WTC11 (cell line): ENCODE measurements at regions not wholly inside any gene's neighbourhood (a gene's known extent, or its start where the extent isn't known, plus 50 kb on each side); places are given as distances from the start of the nearest gene placed in this dataset.

Source experiments
- ATAC-seq: fragments of 200-7000 bp; cut with Tn5 transposase; 2 replicates; pipeline ENCODE4 v1.10.0; 2021; ENCODE audit warnings: mild to moderate bottlenecking, moderate library complexity
- CTCF ChIA-PET: fragments of 300-600 bp; sonication (Branson Sonifier 250); formaldehyde crosslinking; loops from one replicate; lab custom pipeline; 2021; ENCODE audit warnings: antibody characterized with exemption; lab: Charles Lee
- POLR2A ChIA-PET: fragments of 350-600 bp; sonication (Branson Sonifier 250); formaldehyde crosslinking; loops from one replicate; lab custom pipeline; 2021; ENCODE audit warnings: antibody characterized with exemption; lab: Charles Lee
- DNase-seq: peaks from one replicate; pipeline ENCODE4 v3.0.0; 2021; ENCODE audit warnings: low spot score
- H3K27ac Mint-ChIP-seq: 2 replicates; pipeline ENCODE4 v1.8.0; 2021; ENCODE audit warnings: mixed read lengths
- H3K27me3 Mint-ChIP-seq: 2 replicates; pipeline ENCODE4 v1.8.0; 2021; ENCODE audit warnings: low read depth, mild to moderate bottlenecking, moderate library complexity, mixed read lengths
- H3K36me3 Mint-ChIP-seq: 2 replicates; pipeline ENCODE4 v1.8.0; 2021; ENCODE audit warnings: mixed read lengths
- H3K4me1 Mint-ChIP-seq: 2 replicates; pipeline ENCODE4 v1.8.0; 2022; ENCODE audit warnings: mixed read lengths
- H3K4me3 Mint-ChIP-seq: 2 replicates; pipeline ENCODE4 v1.8.0; 2021; ENCODE audit warnings: mild to moderate bottlenecking, moderate library complexity, mixed read lengths
- H3K9me3 Mint-ChIP-seq: 2 replicates; pipeline ENCODE4 v1.8.0; 2021; ENCODE audit warnings: mixed read lengths
- AFF4 ChIP-seq: sonication (generic); formaldehyde crosslinking; IDR thresholded peaks from 2 replicates; pipeline ENCODE4 v1.8.1; 2023; ENCODE audit warnings: mild to moderate bottlenecking, missing genetic modification reagents, borderline replicate concordance
- ATF3 ChIP-seq: sonication (generic); formaldehyde crosslinking; conservative IDR thresholded peaks from 2 replicates; pipeline ENCODE4 v1.8.1; 2022; ENCODE audit warnings: mild to moderate bottlenecking, missing genetic modification reagents
- CDX4 ChIP-seq: fragments of 250-450 bp; sonication (Bioruptor Pico); IDR thresholded peaks from 2 replicates; pipeline ENCODE4 v1.9.0; 2021; ENCODE audit warnings: moderate library complexity, mild to moderate bottlenecking, inconsistent platforms, borderline replicate concordance
- CTCF ChIP-seq: fragments of 200-600 bp; IDR thresholded peaks from 2 replicates; pipeline ENCODE4 v1.8.0; 2022; ENCODE audit warnings: antibody characterized with exemption
- E2F1 ChIP-seq: sonication (generic); formaldehyde crosslinking; IDR thresholded peaks from 2 replicates; pipeline ENCODE4 v1.8.0; 2022; ENCODE audit warnings: mild to moderate bottlenecking, missing genetic modification reagents
- FOXP1 ChIP-seq: sonication (generic); formaldehyde crosslinking; IDR thresholded peaks from 2 replicates; pipeline ENCODE4 v1.8.0; 2022; ENCODE audit warnings: missing genetic modification reagents, mild to moderate bottlenecking, moderate library complexity, borderline replicate concordance
- NFATC4 ChIP-seq: fragments of 250-450 bp; sonication (Bioruptor Pico); IDR thresholded peaks from 2 replicates; pipeline ENCODE4 v1.9.0; 2021; ENCODE audit warnings: mild to moderate bottlenecking
- NFE2L1 ChIP-seq: sonication (generic); formaldehyde crosslinking; IDR thresholded peaks from 2 replicates; pipeline ENCODE4 v1.8.1; 2023; ENCODE audit warnings: missing genetic modification reagents
- NFYB ChIP-seq: sonication (generic); formaldehyde crosslinking; conservative IDR thresholded peaks from 2 replicates; pipeline ENCODE4 v1.8.0; 2022; ENCODE audit warnings: low read depth, missing genetic modification reagents
- NR2C2 ChIP-seq: sonication (generic); formaldehyde crosslinking; IDR thresholded peaks from 2 replicates; pipeline ENCODE4 v1.8.0; 2022; ENCODE audit warnings: mild to moderate bottlenecking, missing genetic modification reagents
- PRDM15 ChIP-seq: sonication (generic); formaldehyde crosslinking; IDR thresholded peaks from 2 replicates; pipeline ENCODE4 v1.8.0; 2022; ENCODE audit warnings: missing genetic modification reagents
- PRRX2 ChIP-seq: fragments of 250-450 bp; sonication (Bioruptor Pico); IDR thresholded peaks from 2 replicates; pipeline ENCODE4 v1.8.0; 2021; ENCODE audit warnings: mild to moderate bottlenecking
- RELA ChIP-seq: sonication (generic); formaldehyde crosslinking; IDR thresholded peaks from 2 replicates; pipeline ENCODE4 v1.8.1; 2022; ENCODE audit warnings: missing genetic modification reagents, mild to moderate bottlenecking, borderline replicate concordance
- RORB ChIP-seq: fragments of 250-450 bp; sonication (Bioruptor Pico); IDR thresholded peaks from 2 replicates; pipeline ENCODE4 v1.9.0; 2021; ENCODE audit warnings: mild to moderate bottlenecking
- SP1 ChIP-seq: sonication (generic); formaldehyde crosslinking; conservative IDR thresholded peaks from 2 replicates; pipeline ENCODE4 v1.8.1; 2022; ENCODE audit warnings: missing genetic modification reagents
- TEAD1 ChIP-seq: sonication (generic); formaldehyde crosslinking; IDR thresholded peaks from 2 replicates; pipeline ENCODE4 v1.8.0; 2022; ENCODE audit warnings: mild to moderate bottlenecking, missing genetic modification reagents
- ZNF121 ChIP-seq: sonication (generic); formaldehyde crosslinking; IDR thresholded peaks from 2 replicates; pipeline ENCODE4 v1.8.0; 2023; ENCODE audit warnings: missing genetic modification reagents
- ZNF219 ChIP-seq: sonication (generic); formaldehyde crosslinking; IDR thresholded peaks from 2 replicates; pipeline ENCODE4 v1.8.0; 2023; ENCODE audit warnings: missing genetic modification reagents, mild to moderate bottlenecking, borderline replicate concordance
- ZNF416 ChIP-seq: fragments of 250-450 bp; sonication (Bioruptor Pico); IDR thresholded peaks from 2 replicates; pipeline ENCODE4 v1.9.0; 2021; ENCODE audit warnings: mild to moderate bottlenecking, inconsistent platforms
- ZNF425 ChIP-seq: fragments of 250-450 bp; sonication (Bioruptor Pico); conservative IDR thresholded peaks from 2 replicates; pipeline ENCODE4 v1.9.0; 2021; ENCODE audit warnings: mild to moderate bottlenecking

- TF ChIP-seq PRDM15 (CRISPR knock-in tag), result no peak
- no peak for TF ChIP-seq NR2C2 (CRISPR knock-in tag)
- TF ChIP-seq CDX4 (CRISPR knock-in tag), result no peak
- TF ChIP-seq AFF4 (CRISPR knock-in tag), result no peak
- TF ChIP-seq E2F1, result no peak
- TF ChIP-seq ZNF425 (CRISPR knock-in tag), result no peak
Measured at GRCh38 chr4:66694739-66695138, 850.6 kb downstream of the CENPC start (continued).

GRCh38 chr4:66693694-66694093 is 851.6 kb downstream of the CENPC start:
- Mint-ChIP-seq H3K27me3 (no peaks in the 10 kb centered on the region), H3K4me1 (peaks cover 8% of the 10 kb centered on the region), H3K9me3 (peaks cover 7% of the 10 kb centered on the region; the same call in 1 of the 2 replicates), H3K4me3 (no peak overlapping the region), H3K36me3 (no peaks in the 10 kb centered on the region), H3K27ac (no peak overlapping the region)
- POLR2A ChIA-PET, result no interaction called here
- DNase-seq (no peak), ATAC-seq (peak; percentile 48; the same call in 1 of the 2 replicates)
- CTCF ChIA-PET, result no interaction called here
- TF ChIP-seq CTCF, result no peak
- TF ChIP-seq SP1, result no peak
- TF ChIP-seq ATF3 (CRISPR knock-in tag), result no peak
- no peak for TF ChIP-seq ZNF121 (CRISPR knock-in tag)
- no peak for TF ChIP-seq NFATC4 (CRISPR knock-in tag)
- TF ChIP-seq RORB (CRISPR knock-in tag), result no peak
- no peak for TF ChIP-seq RELA (CRISPR knock-in tag)
- no peak for TF ChIP-seq FOXP1 (CRISPR knock-in tag)
- no peak for TF ChIP-seq PRRX2 (CRISPR knock-in tag)
- no peak for TF ChIP-seq TEAD1 (CRISPR knock-in tag)
- no peak for TF ChIP-seq NFYB (CRISPR knock-in tag)
- no peak for TF ChIP-seq ZNF416 (CRISPR knock-in tag)
- TF ChIP-seq NFE2L1, result no peak
- TF ChIP-seq ZNF219 (CRISPR knock-in tag), result no peak
- TF ChIP-seq PRDM15 (CRISPR knock-in tag), result no peak
